ENCODE measurements at regions not wholly inside any gene's neighbourhood (a gene's known extent, or its start where the extent isn't known, plus 50 kb on each side); places are given as distances from the start of the nearest gene placed in this dataset.

DNA sequence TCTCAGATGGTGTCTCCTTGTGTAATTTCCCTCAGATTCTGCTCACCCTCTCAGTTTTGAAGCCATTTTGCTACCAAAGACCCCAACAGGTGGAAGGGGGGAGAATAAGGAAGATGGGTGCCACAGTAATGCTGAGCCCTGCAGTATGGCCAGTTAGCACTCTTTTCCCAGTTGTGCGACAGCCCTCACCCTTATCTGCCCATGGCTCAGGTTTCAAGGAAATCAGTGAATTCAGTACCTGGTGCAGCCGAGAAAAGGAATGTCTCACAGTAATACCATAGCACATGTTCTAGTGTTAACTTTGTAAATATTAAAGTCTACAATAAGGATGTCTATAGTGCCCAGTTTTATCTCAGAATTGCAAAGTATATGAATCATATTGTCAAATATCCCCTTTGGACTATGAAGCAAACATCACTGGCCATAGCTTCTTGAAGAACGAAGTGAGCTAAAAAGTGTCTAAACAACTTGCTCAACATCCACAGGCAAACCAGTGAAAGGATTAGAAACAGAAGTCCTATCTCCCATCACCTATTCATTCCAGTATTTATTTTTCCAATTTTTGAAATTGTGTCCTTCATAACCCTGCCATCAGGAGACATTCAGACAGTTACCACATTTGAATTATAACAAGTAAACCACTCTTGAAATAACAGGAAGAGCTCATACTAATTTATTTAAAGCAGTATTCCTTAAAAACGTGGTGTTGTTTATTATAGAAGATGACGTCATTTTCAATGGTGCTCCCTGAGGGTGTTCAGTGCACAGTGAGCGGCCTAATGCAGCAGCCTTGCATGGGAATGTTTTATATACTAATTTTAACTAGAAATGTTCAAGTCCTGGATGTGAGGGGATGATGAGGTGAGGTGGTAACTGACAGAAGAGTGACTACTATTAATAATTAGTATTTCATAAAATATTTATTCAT lies 366.2 kb downstream of the TFAP2A start:
- no peak for DNase-seq (ENCODE audit: low read depth)

DNA sequence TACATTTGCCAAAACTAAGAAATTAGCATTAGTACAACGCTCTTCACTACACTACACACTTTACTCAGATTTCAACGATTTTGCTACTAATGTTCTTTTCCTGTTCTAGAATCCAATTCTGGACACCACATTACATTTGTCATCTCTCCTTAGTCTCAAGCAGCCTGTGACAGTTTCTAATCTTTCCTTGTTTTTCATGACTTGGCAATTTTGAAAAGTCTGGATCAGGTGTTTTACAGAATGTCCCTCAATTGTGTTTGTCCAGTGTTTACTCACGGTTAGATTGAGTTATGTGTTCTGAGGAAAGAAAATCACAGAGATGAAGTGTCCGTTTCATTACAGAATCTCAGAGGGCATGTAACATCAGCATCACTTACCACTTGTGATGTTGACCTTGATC lies 372.6 kb downstream of the TFAP2A start:
- no peak for DNase-seq (ENCODE audit: low read depth)

DNA sequence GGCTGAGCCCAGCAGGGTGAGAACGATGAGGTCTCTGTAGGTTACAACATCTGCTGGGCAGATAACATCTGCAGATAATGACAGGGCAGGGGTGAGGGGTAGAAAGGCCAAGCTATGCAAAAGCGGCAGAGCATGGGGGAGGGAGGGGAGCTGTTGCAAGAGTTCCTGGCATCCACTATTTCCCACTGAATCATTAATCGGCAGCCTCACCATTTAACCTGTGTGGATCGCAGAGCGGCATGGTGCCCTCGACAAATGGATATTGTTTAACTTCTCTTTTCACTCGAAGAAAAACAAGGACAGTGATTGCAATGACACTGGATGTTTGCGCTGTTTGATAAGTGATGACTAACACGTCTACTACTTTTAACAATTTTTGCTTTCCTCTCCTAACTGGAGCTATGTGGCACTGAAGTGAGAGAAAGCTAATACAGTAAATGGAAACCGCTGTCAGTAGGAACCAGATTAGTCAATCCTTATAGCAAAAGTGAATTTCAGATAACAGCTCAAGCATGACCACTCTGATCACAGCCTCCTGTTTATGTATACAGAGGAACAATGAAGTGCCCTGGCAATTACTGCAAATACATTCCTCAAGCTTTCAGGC lies 381.5 kb downstream of the TFAP2A start:
- peak; percentile 75 for DNase-seq (ENCODE audit: low read depth)

DNA sequence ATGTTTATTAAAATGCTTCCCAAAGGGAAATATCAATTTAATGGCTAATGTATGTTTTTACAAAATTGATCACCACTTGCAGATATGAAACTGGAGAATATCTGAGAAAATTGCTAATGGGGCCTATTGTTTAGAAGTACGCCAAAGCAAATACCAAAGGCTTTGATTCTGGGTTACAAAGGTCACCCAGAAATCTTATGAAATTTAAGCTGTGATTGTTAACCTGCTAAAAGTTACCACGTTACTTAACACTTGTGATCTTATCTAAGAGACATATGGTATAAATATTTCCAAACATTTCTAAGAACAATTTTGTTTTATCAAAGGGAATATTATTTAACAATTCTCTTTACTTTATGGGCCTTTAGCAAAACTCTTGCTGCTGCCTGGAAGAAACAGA lies 383.3 kb downstream of the TFAP2A start:
- DNase-seq (ENCODE audit: low read depth) = no peak

DNA sequence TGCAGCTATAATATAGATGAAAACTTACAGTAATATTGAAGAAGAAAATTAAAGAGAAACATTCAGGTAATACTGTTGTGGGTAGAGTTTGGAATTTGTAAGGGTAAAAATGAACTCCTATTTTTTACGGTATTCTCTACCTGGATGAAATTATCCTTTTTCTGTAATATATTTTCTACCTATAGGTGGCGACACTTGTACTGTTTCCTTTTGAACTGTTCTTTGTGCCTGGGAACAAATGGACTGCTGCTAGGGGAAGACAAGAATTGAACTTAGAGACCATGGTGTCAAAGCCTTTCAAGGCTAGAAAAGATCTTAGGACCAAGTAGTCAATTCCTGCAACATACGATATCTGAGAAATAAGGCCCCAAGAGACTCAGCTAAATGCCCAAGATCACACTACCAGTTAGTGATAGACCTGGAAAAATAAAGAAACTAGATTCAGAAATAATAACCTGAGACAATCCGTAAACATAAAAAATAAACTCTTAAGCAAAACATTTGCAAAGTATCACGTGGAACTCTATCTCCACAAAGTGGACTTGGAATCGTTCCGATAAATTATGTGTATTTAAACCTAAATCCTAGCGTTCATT lies 383.8 kb downstream of the TFAP2A start:
- peak; percentile 24 for DNase-seq (ENCODE audit: low read depth)

DNA sequence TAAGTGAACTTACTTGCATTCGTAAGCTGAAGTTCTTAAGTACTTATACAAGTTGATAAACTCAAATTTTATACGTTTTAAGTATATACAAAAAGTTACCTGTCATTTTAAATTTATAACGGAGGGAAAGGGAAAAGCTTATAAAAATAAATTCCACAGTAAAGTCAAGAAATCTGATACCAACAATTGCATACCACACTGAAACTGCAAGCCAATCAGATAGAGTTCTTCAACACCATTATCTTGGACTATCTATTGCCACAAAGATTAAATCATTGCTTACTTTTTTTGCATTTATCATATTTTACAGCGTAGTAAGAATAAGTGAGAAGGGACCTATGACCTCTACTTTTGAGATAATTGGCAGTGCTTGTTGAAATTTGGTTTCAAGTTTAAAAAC lies 386.7 kb downstream of the TFAP2A start:
- no peak for DNase-seq (ENCODE audit: low read depth)

DNA sequence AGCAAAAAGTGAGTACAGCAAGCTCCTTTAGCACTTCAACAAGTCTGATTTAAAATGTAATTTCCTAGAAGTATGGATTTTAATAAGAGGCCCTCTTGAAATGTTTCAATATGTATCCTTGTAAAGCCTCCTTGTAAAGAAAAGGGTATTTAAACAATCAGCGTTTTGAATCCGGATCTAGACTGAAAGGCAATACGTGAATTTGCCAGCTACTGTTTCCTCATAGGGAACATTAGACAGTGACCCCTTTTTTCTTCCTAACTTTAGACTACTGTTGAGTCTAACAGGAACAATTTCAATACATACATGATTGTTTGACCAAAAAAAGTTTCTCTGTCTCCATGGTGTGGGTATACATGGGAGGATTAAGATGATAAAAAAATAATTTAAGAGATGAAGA lies 395.0 kb downstream of the TFAP2A start:
- DNase-seq (ENCODE audit: low read depth) = no peak

DNA sequence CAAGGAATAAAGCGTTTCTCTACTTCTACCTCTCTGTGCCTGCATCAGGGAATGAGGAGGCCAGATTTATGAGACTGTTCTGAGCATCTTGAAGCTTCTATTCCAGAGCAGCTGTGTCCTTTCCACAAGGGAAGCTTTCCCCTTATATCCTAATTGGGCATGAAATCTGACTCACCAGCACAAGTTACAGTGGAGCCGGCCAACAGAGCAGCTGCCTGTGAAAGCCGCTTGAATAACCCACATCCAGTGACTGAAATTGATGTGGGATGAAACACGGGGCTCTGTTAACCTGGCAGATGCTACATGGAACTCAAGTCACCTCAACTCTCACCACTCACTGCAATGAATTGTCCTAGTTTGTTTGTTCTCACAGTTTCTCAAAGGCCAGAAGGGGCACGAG lies 400.3 kb downstream of the TFAP2A start:
- peak; percentile 63 for DNase-seq (ENCODE audit: low read depth)

DNA sequence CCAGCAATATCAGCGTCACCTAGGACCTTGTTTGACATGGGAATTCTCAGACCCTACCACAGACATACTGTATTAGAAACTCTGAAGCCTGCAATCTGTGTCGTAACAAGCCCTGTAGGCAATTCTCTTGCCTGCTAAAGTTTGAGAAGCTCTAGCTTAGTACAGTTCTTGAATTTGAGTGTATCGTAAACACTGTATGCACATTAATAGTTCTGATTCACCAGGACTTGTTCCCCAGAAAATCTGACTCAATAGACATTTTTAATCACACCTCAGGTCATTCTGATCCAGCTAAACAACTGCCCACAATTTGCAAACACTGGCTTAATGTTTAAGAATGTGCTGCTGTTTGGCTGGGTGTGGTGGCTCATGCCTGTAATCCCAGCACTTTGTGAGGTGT lies 414.3 kb downstream of the TFAP2A start:
- DNase-seq (ENCODE audit: low read depth) = no peak

DNA sequence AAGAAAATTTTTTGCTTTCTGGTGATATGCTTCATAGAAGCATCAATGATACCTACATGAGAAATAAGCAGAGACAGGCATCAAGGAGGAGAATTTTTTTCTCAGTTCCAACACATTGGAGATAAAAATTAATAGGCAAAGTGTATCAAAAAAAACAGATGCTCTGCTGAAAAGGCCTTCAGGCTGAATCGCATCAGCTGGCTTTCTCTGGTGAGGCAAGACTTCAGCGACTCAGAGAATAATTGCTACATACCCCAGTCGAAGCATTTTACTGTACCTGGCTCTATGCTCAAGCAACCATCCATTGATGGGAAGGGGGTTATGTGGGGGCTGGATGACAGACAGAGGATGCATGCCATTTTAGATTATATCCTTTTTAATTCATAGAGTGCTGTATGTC lies 415.1 kb downstream of the TFAP2A start:
- DNase-seq (ENCODE audit: low read depth) = no peak

DNA sequence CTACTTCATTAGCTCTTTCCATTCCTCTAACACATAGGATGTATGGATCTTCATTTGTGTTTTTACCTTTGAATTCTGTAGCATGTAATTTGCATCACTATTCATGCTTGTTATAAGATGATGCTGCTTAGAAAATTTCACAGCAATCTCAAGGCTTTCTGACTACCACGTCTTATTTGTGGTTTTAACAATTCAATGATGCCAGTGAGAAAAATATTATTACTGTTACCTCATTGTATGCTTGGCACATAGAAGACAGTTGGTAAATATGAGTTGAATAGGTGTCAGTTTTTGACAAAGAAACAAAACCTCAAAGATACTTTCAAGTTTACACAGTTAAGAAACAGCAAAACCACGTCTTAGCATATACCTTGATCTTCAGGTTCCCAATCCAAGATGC lies 428.6 kb downstream of the TFAP2A start:
- DNase-seq (ENCODE audit: low read depth) = no peak

DNA sequence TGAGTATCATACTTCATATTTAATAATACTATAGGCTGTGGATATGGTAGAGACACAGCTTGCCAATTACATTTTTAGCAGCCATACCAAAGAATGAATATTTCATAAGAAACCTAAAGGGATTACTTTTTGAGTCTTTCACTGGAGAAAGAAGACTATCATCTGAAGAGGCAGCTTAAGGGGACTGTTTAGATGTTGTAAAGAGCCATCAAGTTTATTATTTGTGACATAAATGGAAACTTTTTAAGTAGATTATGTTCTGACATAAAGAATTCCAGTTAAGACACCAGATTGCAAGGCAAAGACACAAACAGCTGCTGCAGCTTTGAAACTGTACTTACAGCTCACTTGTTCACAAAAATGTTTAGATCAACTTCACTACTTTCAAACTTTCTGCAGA lies 429.4 kb downstream of the TFAP2A start:
- DNase-seq (ENCODE audit: low read depth) = no peak

DNA sequence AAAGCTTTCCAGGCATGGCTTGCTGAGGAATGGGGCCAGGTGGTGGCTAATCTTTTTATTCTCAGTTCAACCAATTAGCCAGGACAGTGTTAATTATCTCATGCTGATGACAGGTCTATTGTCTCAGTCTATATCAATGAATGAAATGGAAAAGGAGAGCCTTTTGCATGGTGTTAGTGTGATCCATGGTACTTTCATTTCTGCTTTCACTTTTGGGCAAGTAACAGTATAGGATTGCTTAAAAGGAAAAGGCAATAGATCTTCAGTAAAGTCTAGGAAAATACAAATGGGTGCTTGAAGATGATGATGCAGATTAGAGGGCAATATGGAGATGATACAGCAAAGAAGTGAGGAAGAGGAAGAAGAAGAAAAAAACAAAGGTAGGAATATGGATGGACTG lies 430.3 kb downstream of the TFAP2A start:
- no peak for DNase-seq (ENCODE audit: low read depth)

DNA sequence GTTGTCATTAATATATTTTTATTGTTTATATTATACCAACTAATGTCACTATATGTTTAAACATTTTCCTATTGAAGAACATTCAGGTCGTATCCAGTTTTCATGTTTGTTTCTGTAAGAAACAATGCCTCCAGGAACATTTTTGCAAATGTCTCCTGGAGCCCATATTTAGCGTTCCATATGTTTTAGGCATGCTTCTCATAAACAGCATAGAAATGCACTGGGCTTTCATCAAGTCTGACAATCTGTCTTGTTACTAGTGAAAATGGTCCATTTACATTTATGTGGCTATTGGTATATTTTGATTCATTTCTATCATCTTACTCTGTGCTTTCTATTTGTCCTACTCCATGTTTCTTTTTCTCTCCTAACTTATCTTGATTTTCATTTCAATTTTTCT lies 431.7 kb downstream of the TFAP2A start:
- no peak for DNase-seq (ENCODE audit: low read depth)

DNA sequence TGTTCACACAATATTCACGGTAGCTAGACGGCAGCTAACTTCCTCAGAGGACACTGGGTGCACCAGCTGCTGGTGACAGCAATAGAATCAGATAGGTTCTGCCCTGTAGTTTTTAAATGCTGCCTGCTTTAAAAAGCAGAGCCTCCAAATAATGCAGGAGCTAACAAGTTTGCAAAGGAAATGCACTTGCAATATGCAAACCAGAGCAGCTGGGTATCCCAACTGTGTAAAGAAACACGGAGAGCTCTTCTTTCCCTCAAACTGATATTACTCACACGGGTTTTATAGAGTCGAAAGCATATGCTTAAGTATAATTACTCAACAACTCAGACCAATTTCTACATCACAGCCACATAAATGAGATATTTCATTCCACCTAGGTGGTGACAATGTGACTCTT lies 432.7 kb downstream of the TFAP2A start:
- DNase-seq (ENCODE audit: low read depth) = no peak

DNA sequence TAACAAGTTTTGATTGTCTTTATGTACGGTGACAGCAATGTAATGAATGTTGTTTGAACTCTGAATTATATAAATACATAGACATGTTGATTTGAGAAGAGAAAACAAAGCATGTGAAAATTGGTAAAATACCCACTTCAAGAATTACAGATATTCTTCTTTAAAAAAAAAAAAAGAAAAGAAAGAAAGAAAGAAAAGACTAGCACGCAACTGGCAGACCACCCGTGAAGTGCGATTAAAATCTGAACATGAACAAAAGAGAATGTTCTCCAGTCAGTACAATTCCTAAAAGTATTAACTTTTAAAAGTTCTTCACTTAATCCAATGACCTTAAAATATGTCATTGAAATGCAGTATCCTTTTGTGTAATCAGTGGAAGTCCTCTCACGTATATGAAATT lies 434.9 kb downstream of the TFAP2A start:
- no peak for DNase-seq (ENCODE audit: low read depth)

DNA sequence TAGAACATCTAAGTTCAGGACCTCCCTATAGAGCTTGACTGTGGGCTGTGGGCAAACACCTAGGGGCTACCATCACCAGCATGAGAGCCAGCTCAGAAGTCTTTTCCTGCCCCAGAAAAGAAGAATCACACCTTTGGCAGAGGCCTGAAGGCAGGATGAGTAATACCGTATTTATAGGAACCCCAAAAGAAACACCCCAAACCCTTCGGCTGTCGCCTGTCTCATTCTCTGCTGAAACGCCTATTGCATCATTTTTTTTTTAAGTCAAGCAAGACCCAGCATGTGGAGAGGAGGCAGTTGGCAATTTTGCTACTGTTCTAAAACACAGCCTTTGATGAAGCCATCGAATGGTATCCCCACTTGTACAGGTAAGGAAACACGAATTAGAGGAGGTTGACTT lies 436.4 kb downstream of the TFAP2A start:
- no peak for DNase-seq (ENCODE audit: low read depth)

DNA sequence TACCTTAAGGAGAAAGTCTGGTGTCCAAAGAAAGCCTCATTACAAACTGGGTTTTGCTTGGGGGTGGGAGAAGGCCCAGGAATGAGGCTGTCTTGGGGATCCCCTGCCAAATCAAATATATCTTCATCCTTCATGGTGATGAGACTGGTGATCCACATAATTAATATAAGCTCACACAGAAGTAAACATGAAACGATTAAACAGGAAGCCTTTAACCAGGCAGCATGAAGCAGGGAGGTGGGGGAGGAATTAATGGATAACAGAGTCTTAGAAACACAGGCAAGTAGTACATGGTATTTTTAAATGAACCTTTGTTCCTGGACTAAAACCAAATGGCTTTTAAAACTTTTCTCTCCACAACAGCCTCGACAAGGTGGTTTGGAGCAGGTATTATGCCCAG lies 437.5 kb downstream of the TFAP2A start:
- DNase-seq (ENCODE audit: low read depth) = no peak

DNA sequence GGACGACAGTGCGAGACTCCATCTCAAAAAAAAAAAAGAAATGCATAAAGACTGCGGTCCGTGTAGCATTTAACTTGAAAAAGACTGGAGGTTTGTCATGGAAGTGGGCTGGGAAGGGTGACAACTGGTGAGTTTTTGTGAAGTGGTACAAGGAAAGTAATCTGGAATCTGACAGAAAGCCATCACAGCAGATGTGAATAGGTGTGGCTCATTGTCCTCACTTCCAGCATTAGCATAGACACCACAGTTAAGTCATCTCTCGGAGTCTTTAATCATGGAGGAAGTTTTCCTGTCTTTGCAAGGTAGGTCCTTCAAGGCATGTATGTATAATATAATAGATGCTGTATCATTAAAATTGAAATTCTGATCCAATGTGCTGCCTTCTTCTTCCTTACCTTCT lies 453.2 kb downstream of the TFAP2A start:
- no peak for DNase-seq (ENCODE audit: low read depth)

DNA sequence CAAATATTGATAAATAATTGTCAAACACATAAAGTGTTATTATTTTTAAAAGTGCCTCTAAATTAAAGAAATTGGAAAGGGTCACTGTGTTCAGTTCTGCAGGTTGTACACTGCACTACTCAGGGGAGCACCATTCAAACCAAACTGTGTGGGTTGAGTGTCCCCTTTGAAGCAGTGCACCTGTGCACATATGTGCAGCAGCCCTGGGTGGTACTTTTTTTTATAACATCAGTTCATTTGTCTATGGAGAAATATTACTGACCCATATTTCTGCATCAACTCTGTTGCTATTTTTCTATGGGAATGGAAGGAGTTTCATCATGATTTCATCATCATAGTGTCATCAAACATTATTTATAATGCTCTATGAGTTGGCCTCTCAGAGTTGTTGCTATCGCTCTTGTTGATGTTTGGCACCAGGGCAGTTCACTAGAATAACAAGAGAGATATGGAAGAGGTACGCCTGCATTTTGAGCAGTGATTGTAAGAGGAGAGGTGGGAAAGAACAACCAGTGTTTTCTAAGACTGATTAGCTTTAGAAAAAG lies 457.6 kb downstream of the TFAP2A start:
- no peak for DNase-seq (ENCODE audit: low read depth)

DNA sequence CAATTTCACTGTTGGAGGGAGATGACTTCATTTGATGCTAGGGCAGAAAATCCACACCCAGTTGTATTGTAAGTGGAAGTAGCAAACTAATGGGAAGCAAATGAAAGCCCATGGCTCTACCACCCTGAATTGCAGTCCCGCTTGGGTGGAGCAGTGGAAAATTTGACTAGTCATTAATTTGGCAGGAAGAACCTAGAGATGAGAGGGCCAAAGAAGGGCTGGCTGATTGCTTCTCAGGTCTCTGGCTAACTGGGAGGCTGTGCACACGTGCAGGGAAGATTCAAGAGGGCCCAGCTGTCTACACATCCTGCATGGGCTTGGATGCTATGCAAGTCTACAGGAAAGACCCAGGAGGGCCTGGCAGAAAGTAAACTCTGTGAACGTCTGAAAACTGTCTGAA lies 466.2 kb downstream of the TFAP2A start:
- no peak for DNase-seq (ENCODE audit: low read depth)

DNA sequence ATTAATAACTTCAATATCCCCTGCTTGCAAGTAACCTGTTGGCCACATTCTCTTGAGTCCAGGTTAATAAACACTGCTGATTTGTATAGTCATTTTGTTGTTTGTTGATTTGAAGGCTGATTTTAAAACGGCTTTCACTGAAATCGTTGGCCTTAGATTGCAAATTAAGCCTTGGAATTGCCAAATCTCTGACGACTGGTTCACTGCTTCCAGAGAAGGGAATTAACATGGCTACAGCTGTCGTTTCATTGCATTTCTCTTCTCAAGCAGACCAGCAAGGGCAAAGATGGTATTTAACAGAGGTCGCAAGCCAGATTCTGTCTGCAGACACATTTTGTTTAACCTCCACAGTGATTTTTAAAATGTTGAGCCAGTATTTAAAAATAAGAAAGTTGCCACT lies 470.9 kb downstream of the TFAP2A start:
- no peak for DNase-seq (ENCODE audit: low read depth)

DNA sequence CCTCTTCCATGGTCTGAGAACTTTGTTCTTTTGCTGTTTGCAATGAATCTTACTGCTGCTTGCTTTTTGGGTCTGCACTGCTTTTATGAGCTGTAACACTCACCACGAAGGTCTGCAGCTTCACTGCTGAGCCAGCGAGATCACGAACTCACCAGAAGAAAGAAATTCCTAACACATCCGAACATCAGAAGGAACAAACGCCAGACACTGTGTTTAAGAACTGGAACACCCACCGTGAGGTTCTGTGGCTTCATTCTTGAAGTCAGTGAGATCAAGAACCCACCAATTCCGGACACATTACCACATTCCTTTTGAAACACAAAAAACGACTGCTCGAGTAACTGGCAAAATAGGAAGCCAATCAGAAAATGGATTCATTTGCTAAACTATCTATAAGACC lies 471.8 kb downstream of the TFAP2A start:
- no peak for DNase-seq (ENCODE audit: low read depth)

All from Daoy (cell line).